Peyer's patch (tissue), 4 donors: ENCODE measurements at regions not wholly inside any gene's neighbourhood (a gene's known extent, or its start where the extent isn't known, plus 50 kb on each side); places are given as distances from the start of the nearest gene placed in this dataset.
A peak's percentile ranks its signal among the peaks of the same experiment; 100 is the strongest.

Experiments
- DNase-seq, 3 donors: peaks; one replicate each; pipeline ENCODE4 v3.0.0-alpha.2; 2017 to 2019
- H3K27ac ChIP-seq, 4 donors: fragments of 200-600 bp; sonication (generic); one replicate each; pipeline ENCODE4 v1.5.1; 2016 to 2019
- H3K27me3 ChIP-seq, 2 donors: fragments of 200-600 bp; sonication (generic); one replicate each; pipeline ENCODE4 v1.5.1; 2019
- H3K36me3 ChIP-seq, 3 donors: fragments of 200-600 bp; sonication (generic); one replicate each; pipeline ENCODE4 v1.5.1; 2016 to 2019
- H3K4me1 ChIP-seq, 4 donors: fragments of 200-600 bp; sonication (generic); one replicate each; pipeline ENCODE4 v1.5.1; 2016 to 2019
- H3K4me3 ChIP-seq, 4 donors: fragments of 200-600 bp; sonication (generic); 1 replicate in 3 of 4; 2 replicates in 1 of 4; pipeline ENCODE4 v1.5.1; 2016 to 2019; ENCODE audit warnings: mild to moderate bottlenecking in 1 of 4
- H3K9me3 ChIP-seq, 4 donors: fragments of 200-600 bp; sonication (generic); one replicate each; pipeline ENCODE4 v1.5.1; 2016 to 2019; ENCODE audit warnings: mild to moderate bottlenecking in 1 of 4
- CTCF ChIP-seq, 6 experiments: fragments of 450-650 bp in 4 of 6; fragments of 200-600 bp in 2 of 6; sonication (generic) in 1 of 6; IDR thresholded peaks; one replicate each; pipeline ENCODE4 v1.5.1; 2017 to 2019; ENCODE audit warnings: antibody characterized with exemption in 6 of 6, mild to moderate bottlenecking in 3 of 6, moderate library complexity in 1 of 6
- POLR2A ChIP-seq, 2 donors: fragments of 450-650 bp; IDR thresholded peaks; one replicate each; pipeline ENCODE4 v1.5.1; 2017; ENCODE audit warnings: antibody characterized with exemption in 2 of 2, mild to moderate bottlenecking in 2 of 2, moderate library complexity in 2 of 2

DNA sequence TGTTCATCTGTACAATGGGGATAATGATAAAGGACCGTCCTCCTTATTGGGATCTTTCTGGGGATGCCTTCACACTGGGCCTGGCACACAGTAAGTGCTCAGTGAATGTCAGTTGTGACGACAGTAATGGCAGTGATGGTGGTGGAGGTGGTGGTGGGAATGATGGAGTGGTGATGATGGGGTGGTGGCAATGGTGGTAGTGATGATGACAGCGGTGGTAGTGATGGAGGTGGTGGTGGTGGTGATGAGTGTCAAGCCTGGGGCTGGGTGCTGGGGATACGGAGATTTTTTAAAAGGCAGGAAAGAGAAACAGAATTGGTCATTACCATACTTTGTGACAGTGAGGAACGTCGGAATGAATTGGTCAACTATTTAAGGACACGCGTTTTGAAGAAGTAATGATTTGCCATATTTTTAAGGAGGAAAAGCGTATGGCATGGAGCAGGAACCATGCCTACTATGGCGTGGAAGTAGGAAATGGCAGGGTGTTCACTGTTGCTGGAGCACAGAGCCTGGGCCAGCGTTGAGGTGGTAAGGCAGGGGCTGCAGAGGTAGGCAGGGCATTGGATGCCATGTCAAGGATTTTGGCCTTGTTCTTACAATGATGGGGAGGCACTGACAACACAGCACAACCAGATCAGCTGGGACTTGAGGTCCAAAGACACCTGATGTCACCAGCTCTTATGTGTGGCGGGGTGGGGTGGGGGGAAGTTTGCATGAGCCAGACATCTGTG is 128.7 kb downstream of the ACTL8 start:
- Histone ChIP-seq H3K4me3 (no peak overlapping the region), H3K4me1 (no peaks in the 10 kb centered on the region), H3K9me3 (no peaks in the 10 kb centered on the region), H3K27me3 (no peaks in the 10 kb centered on the region), H3K27ac (no peak overlapping the region), H3K36me3 (no peaks in the 10 kb centered on the region)
- TF ChIP-seq CTCF (IDR thresholded peaks at IDR 0.05): no peak
- TF ChIP-seq POLR2A (IDR thresholded peaks at IDR 0.05): no peak
- DNase-seq: peak in 1 of 3 donors; percentile 29

DNA sequence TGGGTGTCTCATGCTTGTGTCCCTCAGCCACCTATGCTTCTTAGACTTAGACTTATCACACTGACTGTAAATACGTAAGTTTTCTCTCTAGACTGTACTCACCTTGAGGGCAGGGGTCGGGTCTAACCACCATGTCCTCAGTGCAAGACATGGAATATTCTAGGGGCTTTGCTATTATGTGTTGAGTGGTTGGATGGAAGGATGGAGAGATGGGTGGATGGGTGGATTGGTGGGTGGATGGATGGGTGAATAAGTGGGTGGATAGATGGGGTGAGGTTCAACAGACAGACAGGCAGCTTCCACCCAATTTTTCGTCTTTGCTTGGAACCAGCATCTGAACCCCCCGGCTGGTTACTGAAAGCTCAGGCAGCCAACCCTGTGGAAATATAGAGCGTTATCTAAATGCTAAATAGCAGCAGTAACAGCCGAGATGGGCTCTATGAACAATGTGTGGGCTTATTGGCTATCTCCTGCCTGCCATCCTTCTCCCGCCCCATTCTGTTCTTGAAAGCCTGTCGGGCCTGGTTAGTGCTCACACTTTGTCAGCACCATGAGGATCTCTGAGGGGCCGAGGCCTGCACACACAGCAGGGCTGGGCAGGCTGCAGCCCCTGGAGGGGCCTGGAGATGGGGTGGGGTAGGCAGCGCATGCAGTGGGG is 130.7 kb downstream of the ACTL8 start:
- H3K27ac ChIP-seq: no peak overlapping the region
- DNase-seq: no peak
- TF ChIP-seq POLR2A (IDR thresholded peaks at IDR 0.05) (no peak), CTCF (IDR thresholded peaks at IDR 0.05) (no peak)
- no peaks in the 10 kb centered on the region for H3K27me3 ChIP-seq
- no peaks in the 10 kb centered on the region for H3K9me3 ChIP-seq
- H3K36me3 ChIP-seq: no peaks in the 10 kb centered on the region
- no peak overlapping the region for H3K4me3 ChIP-seq
- H3K4me1 ChIP-seq: no peaks in the 10 kb centered on the region

GRCh38 chr1:17886386-17886785 is 131.3 kb downstream of the ACTL8 start:
- TF ChIP-seq CTCF (IDR thresholded peaks at IDR 0.05): no peak
- H3K4me1 ChIP-seq: no peaks in the 10 kb centered on the region
- H3K27me3 ChIP-seq: no peaks in the 10 kb centered on the region
- H3K9me3 ChIP-seq: no peaks in the 10 kb centered on the region
- DNase-seq: no peak
- no peak overlapping the region for H3K27ac ChIP-seq
- H3K4me3 ChIP-seq: no peak overlapping the region
- no peaks in the 10 kb centered on the region for H3K36me3 ChIP-seq

DNA sequence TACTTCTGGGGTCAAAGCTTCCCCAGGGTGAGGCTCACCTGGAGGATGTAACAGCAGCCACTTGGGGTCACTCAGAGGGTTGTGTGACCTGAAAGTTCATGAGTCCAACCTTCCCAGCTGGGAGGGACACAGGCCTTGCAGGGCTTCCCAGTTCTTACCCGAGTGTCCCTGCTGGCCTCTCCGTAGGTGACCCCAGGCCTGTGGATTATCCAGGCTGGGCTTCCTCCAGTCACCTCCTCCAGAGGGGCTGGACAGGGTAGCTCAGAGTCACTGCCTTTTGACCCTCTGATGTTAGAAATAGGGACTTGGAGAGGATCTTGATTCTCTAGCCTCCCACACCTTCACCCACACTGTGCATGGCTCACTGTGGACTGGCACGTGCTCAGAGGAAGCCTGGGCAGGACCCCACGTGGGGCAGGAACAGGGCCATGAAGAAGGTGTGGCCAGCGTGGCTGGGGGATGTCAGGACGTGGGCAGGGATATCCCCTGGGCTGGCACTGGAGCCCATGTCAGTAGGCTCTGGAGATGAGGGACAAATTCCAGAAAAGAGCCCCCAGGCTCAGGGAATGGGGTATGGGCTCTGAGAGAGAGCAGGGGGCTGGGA is 131.8 kb downstream of the ACTL8 start:
- Histone ChIP-seq H3K36me3 (no peaks in the 10 kb centered on the region), H3K4me1 (no peaks in the 10 kb centered on the region), H3K9me3 (no peaks in the 10 kb centered on the region), H3K4me3 (no peak overlapping the region), H3K27ac (no peak overlapping the region), H3K27me3 (no peaks in the 10 kb centered on the region)
- no peak for DNase-seq
- no peak for TF ChIP-seq CTCF (IDR thresholded peaks at IDR 0.05)
- no peak for TF ChIP-seq POLR2A (IDR thresholded peaks at IDR 0.05)

GRCh38 chr1:17887661-17888371 is 132.7 kb downstream of the ACTL8 start:
- no peak for DNase-seq
- Histone ChIP-seq H3K36me3 (no peaks in the 10 kb centered on the region), H3K27ac (no peak overlapping the region), H3K4me3 (no peak overlapping the region), H3K4me1 (no peaks in the 10 kb centered on the region), H3K9me3 (no peaks in the 10 kb centered on the region), H3K27me3 (no peaks in the 10 kb centered on the region)
- no peak for TF ChIP-seq CTCF (IDR thresholded peaks at IDR 0.05)
- no peak for TF ChIP-seq POLR2A (IDR thresholded peaks at IDR 0.05)
